ENCODE measurements at regions not wholly inside any gene's neighbourhood (a gene's known extent, or its start where the extent isn't known, plus 50 kb on each side); places are given as distances from the start of the nearest gene placed in this dataset.
"Not testable (repeated sequence)": the region's sequence is repeated elsewhere in the genome, so short reads cannot be mapped to it uniquely, and the experiment has no call there.

- DNase-seq: no peak
Measured at GRCh38 chr4:155590796-155591585, 75.7 kb upstream of the GUCY1A1 start.

GRCh38 chr4:155588437-155588836, 78.2 kb upstream of the GUCY1A1 start:
- no peak for DNase-seq

DNA sequence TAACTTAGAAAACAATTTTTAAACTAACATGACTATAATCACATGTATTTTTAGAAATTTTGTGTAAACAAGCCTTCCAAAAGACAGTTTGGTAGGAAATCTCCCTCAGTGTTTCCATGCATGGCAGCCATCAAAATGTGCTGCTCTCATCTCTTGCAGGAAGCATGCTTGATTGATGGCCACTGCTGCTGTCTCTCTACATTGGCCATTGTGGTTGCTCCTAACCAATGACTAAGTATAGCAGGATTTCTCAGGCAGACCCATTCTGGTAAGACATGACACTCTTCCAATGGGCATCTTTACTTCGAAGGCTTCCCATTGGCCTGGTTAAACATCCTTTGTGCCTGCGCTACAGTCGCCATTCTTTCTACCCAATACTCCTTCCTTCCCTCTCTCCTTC, 78.9 kb upstream of the GUCY1A1 start:
- no peak for DNase-seq

DNA sequence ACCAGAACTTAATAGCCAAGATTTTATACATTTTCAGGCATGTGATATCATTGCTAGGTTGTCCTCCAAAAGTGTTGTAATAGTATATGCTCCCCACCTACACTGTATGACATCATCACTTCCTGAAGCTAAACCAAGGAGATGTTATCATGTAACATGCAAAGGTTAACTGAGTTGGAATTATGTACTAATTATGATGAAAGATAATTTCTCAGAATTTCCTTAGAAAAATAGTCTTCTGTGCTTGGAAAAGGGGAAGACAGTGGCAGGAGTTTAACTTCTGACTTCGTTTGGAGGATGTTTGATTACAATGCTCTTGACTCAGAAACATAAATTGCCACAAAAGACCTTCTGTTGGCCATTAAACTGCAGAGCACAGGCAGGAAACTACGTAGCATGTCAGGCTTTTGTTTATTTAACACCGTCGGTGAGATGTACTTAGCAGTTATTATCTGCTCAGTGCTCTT, 83.6 kb upstream of the GUCY1A1 start:
- DNase-seq: no peak

DNA sequence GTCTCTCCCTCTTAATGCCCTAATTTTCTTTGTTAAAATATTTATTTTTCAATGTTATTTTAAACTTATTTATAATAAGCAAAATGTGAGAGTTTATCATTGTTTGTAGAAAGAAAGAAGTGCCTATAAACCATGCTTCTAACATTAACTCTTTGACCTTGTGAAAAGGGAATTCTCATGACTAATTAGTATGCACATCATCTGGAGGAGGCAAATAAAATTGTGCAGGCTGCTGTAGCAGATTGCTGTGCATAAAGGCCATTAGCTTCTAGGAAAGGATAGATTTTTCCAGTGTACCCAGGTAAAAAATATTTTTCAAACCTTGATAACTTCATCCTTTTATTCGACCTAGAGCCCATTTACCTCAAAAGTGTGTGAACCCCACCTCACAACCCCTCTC, 84.6 kb upstream of the GUCY1A1 start:
- no peak for DNase-seq

DNA sequence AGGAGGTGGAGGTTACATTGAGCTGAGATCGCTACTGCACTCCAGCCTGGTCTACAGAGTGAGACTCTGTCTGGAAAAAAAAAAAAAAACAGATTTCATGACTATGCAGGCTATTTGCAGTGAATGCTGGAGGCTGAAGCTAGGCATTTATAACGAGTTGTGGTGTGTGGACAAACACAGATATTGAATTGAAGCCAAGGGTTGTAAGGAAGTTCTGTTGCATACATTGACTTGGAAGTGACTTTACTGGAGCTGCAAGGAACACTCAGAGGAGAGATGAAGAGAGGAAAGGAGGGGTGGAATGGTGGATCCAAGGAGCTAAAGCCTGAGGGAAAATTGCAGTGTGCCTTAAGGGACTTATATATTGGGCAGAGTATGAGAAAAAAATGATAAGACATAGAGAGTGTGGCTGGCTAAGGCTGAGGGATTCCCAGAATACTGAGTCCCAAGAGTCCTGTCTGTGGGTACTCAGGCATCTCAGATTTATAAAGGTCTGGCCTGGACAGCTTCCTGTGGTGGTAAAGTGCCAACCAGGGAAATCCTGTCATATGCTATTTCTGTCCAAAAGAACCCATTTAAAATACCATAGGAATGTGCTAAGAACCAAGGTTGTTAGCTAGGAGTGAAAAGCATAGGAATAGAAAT, 87.8 kb upstream of the GUCY1A1 start:
- DNase-seq: no peak

DNA sequence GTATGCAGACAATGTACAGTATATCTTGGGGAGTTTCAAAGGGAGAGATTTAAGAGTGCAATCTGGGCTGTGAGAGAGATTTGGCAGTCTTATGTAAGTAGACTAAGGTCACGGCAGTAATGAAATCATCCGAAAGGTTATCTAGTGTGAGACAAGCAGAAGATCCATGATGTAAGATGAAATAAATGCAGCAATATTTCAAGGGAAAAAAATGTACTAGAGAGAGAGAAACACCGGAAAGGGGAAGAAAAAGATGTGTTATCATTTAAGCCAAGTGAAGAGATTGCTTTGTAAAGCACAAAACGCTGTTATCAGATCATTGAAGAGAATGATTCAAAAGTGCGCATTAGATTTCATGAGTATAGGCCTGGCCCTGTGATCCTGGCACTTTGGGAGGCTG, 88.4 kb upstream of the GUCY1A1 start:
- peak; percentile 27 for DNase-seq

DNA sequence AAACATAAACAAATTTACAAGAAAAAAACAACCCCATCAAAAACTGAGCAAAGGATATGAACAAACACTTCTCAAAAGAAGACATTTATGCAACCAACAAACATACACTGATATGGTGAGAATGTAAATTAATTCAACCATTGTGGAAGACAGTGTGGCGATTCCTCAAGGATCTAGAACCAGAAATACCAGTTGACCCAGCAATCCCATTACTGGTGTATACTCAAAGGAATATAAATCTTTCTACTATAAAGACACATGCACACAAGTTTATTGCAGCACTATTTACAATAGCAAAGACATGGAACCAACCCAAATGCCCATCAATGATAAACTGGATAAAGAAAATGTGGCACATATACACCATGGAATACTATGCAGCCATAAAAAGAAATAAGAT, 92.3 kb upstream of the GUCY1A1 start:
- DNase-seq: not testable (repeated sequence)

GRCh38 chr4:155573126-155573525, 93.5 kb upstream of the GUCY1A1 start:
- DNase-seq: peak; percentile 61

- no peak for DNase-seq
Measured at GRCh38 chr4:155572106-155572703, 94.4 kb upstream of the GUCY1A1 start.

GRCh38 chr4:155571184-155571944, 95.3 kb upstream of the GUCY1A1 start:
- peak; percentile 62 for DNase-seq

GRCh38 chr4:155570661-155571060, 96.0 kb upstream of the GUCY1A1 start:
- no peak for DNase-seq

- DNase-seq: no peak
Measured at GRCh38 chr4:155569960-155570515, 96.6 kb upstream of the GUCY1A1 start.

DNA sequence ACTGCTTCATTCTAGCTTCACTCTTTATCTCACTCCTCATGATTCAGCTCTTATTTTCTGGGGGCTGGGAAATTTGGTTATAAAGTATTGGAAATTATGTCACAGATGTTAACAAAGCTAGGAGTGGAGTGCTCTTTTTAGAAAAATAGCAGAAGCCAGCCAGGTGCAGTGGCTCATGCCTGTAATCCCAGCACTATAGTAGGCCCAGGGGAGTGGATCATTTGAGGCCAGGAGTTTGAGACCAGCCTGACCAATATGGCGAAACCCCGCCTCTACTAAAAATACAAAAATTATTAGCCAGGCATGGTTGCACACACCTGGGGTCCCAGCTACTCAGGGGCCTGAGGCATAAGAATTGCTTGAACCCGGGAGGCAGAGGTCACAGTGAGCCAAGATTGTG, 97.2 kb upstream of the GUCY1A1 start:
- no peak for DNase-seq

GRCh38 chr4:155568641-155569220, 97.9 kb upstream of the GUCY1A1 start:
- DNase-seq: no peak

DNA sequence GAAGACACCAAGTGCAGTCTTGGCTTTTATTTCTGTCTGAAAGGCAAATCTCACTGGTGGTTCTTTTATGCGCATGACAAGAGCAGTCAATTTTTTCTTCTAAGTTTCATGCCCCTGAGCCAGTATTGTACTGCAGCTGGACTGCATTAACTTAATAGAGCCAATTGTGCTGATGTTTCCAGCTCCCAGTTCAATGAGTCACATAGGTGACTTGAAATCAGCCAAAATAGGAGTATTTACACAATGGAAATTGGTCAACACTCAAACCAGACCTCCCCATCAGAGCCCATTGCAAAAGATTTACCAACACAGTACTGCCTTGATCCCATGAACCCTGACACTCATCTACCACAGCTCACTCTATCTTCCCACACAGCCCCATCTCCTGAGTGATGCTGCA, 100.3 kb upstream of the GUCY1A1 start:
- no peak for DNase-seq

GRCh38 chr4:155565776-155566175, 100.9 kb upstream of the GUCY1A1 start:
- no peak for DNase-seq

DNA sequence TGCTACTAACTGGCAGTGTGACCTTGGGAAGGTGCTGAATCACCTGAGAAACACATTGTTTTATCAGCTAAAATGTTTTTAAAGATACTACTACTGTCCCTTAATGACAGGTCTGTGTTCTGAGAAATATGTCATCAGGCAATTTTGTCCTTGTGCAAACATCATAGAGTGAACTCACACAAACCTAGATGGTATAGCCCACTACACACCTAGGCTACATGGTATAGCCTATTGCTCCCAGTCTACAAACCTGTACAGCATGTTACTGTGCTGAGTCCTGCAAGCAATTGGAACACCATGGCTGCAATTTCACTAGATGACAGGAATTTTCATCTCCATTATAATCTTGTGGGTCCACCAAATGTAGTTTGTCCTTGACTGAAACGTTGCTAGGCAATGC, 101.3 kb upstream of the GUCY1A1 start:
- DNase-seq: no peak

DNA sequence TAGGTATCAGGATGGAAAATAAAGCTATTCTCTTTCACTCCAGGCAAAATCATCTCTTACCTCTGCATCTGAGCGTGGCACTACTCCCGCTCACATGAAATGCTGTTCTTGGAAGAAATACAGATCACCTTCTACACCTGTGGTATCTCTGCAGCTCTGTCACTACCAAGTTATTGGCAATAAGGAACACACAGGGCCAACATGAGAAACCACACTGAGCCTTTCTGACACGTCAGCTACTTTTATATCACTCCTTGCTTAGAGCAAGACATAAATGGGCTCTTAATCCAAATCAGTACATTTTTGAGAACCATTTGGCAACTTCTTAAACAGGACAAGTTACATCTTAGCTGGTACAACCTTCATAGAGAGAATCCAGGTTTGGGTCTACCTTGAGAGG, 101.8 kb upstream of the GUCY1A1 start:
- DNase-seq: no peak

DNA sequence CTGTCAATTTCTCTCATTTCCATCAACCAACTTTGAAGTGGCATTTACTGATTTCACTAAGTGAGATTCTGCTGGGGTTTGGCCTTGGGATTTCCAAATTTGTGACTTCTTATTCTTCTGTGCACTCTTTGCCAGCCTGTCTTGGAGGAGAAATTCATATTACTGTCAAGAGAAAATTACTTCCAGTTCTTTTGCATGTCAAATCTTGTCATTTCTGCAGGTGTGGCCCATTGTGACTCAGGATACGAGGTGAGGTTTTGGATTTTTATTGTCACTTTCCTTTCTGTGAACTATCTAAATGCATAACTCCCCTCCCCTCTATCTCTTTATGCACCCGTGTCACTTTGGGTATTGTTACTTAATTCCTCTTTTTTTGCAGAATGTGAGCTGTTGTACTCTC, 102.6 kb upstream of the GUCY1A1 start:
- no peak for DNase-seq

GRCh38 chr4:155559915-155560314, 106.7 kb upstream of the GUCY1A1 start:
- DNase-seq: peak; percentile 75

GRCh38 chr4:155552180-155552579, 114.5 kb upstream of the GUCY1A1 start:
- peak; percentile 5 for DNase-seq

DNA sequence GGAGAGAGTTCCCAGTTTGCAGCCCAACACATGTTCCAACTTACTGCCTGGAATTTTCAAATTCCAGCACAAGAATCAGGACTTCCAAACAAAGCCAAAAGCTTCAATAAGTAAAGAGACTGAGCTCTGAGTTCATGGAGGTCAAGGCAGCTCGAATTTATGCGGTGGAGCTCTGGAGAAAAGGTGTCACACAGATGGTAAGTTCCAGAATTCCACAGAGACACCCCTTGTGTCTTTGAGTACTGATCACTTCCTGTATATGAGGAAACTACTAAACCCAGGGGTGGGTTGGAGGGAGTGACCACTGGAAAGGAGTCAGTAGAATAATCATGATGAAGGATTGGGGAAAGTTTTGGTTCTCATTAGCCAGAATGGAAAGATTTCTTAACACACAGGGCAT, 118.5 kb upstream of the GUCY1A1 start:
- DNase-seq: no peak
